ENCODE measurements at regions not wholly inside any gene's neighbourhood (a gene's known extent, or its start where the extent isn't known, plus 50 kb on each side); places are given as distances from the start of the nearest gene placed in this dataset.
"Not testable (repeated sequence)": the region's sequence is repeated elsewhere in the genome, so short reads cannot be mapped to it uniquely, and the experiment has no call there.

DNA sequence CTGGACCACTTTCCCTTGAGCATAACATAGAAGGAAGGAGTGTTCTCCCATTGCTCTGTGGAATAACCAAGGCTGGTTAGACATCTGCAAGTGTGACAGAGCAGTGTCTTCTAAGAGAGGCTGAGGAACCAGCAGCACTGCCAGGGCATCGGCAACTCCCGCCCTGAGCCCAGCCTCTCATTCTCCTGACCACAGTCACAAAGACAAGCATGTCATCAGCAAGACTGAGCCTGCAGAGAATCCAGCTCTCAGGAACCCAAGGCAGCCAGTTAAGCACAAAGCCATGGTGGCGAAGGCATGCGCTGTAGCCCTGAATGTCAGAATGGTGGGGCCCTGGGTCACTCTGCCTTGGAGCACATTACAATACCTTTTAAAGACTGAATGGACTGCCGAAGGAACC, 253.9 kb downstream of the AGTPBP1 start:
- H3K36me3 Mint-ChIP-seq (ENCODE audit: low read depth) = no peaks in the 10 kb centered on the region
- ATAC-seq (no peak), DNase-seq (no peak)
- no peaks in the 10 kb centered on the region for H3K9me3 Mint-ChIP-seq
- H3K27ac Mint-ChIP-seq = no peak overlapping the region
- H3K27me3 Mint-ChIP-seq = peaks cover 5% of the 10 kb centered on the region
- no peaks in the 10 kb centered on the region for H3K4me1 Mint-ChIP-seq (ENCODE audit: low read depth)
- no peak overlapping the region for H3K4me3 Mint-ChIP-seq
- TF ChIP-seq, protein P1, sequence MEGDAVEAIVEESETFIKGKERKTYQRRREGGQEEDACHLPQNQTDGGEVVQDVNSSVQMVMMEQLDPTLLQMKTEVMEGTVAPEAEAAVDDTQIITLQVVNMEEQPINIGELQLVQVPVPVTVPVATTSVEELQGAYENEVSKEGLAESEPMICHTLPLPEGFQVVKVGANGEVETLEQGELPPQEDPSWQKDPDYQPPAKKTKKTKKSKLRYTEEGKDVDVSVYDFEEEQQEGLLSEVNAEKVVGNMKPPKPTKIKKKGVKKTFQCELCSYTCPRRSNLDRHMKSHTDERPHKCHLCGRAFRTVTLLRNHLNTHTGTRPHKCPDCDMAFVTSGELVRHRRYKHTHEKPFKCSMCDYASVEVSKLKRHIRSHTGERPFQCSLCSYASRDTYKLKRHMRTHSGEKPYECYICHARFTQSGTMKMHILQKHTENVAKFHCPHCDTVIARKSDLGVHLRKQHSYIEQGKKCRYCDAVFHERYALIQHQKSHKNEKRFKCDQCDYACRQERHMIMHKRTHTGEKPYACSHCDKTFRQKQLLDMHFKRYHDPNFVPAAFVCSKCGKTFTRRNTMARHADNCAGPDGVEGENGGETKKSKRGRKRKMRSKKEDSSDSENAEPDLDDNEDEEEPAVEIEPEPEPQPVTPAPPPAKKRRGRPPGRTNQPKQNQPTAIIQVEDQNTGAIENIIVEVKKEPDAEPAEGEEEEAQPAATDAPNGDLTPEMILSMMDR (IDR thresholded peaks at IDR 0.05) = no peak
- intact Hi-C loops (cut with micrococcal nuclease) = no loop called here
- ChIA-PET POLR2A (no interaction called here), CTCF (no interaction called here)

DNA sequence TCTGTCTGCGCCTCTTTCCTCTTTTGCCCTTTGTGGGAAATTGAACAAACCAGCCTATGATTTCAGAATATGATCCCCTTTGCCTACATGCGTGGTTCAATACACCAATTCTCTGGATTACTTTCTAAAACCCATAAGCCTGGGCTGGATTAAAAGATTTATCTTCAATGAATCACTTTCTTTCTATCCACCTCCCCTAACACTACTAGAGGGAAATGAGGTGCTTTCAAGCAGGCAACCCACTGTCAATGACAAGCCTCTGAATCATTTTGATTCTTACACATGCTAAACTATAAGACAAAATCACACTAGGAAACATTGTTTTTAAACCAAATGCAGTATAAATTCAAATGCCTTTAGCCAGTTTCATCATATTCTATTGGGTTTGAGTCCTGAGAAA, 257.5 kb downstream of the AGTPBP1 start:
- H3K9me3 Mint-ChIP-seq = no peaks in the 10 kb centered on the region
- no peaks in the 10 kb centered on the region for H3K4me1 Mint-ChIP-seq (ENCODE audit: low read depth)
- H3K27ac Mint-ChIP-seq = no peak overlapping the region
- TF ChIP-seq, protein P1 (IDR thresholded peaks at IDR 0.05) = no peak
- H3K4me3 Mint-ChIP-seq = no peak overlapping the region
- ATAC-seq (no peak), DNase-seq (no peak)
- CTCF ChIA-PET = no interaction called here
- no peaks in the 10 kb centered on the region for H3K36me3 Mint-ChIP-seq (ENCODE audit: low read depth)
- H3K27me3 Mint-ChIP-seq = peaks cover 16% of the 10 kb centered on the region
- intact Hi-C loops (cut with micrococcal nuclease) = no loop called here
- POLR2A ChIA-PET = no interaction called here

DNA sequence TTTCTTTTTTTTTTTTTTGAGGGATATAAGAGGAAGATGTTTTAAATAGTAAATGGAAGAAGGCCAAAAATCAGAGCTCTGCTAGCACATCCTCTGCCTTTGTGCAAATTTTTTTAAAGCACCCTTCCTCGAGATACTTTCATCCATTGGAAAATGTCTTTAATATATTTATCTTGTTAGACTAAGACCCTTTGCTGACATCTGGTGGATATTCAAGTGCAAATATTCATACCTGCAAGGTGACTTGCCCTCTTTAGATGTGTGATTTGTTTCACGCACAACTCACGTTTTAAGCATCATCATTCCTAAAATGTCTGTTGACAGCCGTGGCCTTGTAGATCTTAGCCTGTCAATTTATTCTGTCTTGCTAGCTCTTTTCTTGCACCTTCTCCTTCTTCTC, 258.5 kb downstream of the AGTPBP1 start:
- ATAC-seq (no peak), DNase-seq (no peak)
- Mint-ChIP-seq H3K36me3 (ENCODE audit: low read depth) (no peaks in the 10 kb centered on the region), H3K27me3 (peaks cover 16% of the 10 kb centered on the region), H3K4me1 (ENCODE audit: low read depth) (no peaks in the 10 kb centered on the region), H3K4me3 (no peak overlapping the region), H3K27ac (no peak overlapping the region), H3K9me3 (no peaks in the 10 kb centered on the region)
- TF ChIP-seq, protein P1 (IDR thresholded peaks at IDR 0.05) = no peak
- POLR2A ChIA-PET = no interaction called here
- intact Hi-C loops (cut with micrococcal nuclease) = no loop called here
- CTCF ChIA-PET = no interaction called here

DNA sequence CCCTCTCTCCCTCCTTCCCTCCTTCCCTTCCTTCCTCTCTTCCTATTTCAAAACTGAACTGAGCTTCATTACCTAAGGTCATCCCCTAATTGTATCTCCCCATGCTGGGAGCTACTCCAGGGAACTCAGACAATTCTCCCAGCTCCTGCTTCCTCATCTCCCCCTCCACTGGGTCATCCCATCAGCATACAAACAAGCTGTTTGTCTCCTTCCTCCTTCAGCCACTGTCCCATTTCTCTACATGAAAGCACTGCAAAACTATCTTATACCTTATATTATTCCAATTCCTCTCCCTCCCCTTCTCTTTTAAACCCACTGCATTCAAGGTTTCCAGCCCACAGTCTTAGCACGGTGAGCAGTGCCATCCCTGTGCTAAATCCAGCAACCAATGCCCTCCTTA, 262.4 kb downstream of the AGTPBP1 start:
- no peaks in the 10 kb centered on the region for H3K36me3 Mint-ChIP-seq (ENCODE audit: low read depth)
- DNase-seq = no peak
- CTCF ChIA-PET = no interaction called here
- H3K9me3 Mint-ChIP-seq = no peaks in the 10 kb centered on the region
- H3K4me1 Mint-ChIP-seq (ENCODE audit: low read depth) = no peaks in the 10 kb centered on the region
- POLR2A ChIA-PET = no interaction called here
- H3K27ac Mint-ChIP-seq = no peak overlapping the region
- no peak overlapping the region for H3K4me3 Mint-ChIP-seq
- ATAC-seq = no peak
- peaks cover 17% of the 10 kb centered on the region for H3K27me3 Mint-ChIP-seq
- intact Hi-C loops (cut with micrococcal nuclease) = no loop called here
- TF ChIP-seq, protein P1 (IDR thresholded peaks at IDR 0.05) = no peak

DNA sequence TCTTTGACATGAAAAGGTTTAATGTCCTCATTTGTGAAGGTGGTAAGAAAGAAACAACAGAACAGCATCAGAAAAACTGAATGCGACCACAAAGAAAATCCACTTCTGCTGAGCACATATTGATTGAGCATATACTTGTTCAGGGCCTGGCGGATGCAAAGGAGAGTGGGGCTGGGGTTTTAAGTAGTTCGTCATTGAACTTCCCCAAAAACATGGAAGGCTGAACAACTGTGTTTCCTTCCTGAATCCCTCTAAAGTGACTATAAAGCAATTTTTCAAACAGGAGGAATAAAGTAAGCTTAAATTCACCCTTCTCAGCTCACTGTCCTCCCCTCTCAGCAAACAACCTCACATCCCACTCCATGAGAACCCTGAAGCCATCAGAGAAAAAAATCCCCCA, 262.9 kb downstream of the AGTPBP1 start:
- H3K36me3 Mint-ChIP-seq (ENCODE audit: low read depth) = no peaks in the 10 kb centered on the region
- ATAC-seq (no peak), DNase-seq (no peak)
- no peak overlapping the region for H3K27ac Mint-ChIP-seq
- POLR2A ChIA-PET = no interaction called here
- H3K4me1 Mint-ChIP-seq (ENCODE audit: low read depth) = no peaks in the 10 kb centered on the region
- intact Hi-C loops (cut with micrococcal nuclease) = no loop called here
- no peak overlapping the region for H3K4me3 Mint-ChIP-seq
- peaks cover 15% of the 10 kb centered on the region for H3K27me3 Mint-ChIP-seq
- no peaks in the 10 kb centered on the region for H3K9me3 Mint-ChIP-seq
- CTCF ChIA-PET = no interaction called here
- TF ChIP-seq, protein P1 (IDR thresholded peaks at IDR 0.05) = no peak

DNA sequence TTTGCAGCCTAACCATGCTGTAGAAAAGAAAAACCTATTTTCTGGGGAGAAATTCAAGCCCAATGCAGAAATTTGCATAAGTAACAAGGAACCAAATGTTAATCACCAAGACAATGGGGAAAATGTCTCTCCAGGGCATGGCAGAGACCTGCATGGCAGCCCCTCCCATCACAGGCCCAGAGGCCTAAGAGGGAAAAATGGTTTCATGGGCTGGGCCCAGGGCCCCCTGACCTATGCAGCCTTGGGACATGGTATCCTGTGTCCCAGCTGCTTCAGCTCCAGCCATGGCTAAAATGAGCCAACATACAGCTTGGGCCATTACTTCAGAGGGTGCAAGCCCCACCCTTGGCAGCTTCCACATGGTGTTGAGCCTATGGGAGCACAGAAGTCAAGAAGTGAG, 266.9 kb downstream of the AGTPBP1 start:
- H3K4me1 Mint-ChIP-seq (ENCODE audit: low read depth); intact Hi-C loops (cut with micrococcal nuclease); H3K27ac Mint-ChIP-seq; H3K9me3 Mint-ChIP-seq; DNase-seq; CTCF ChIA-PET; H3K4me3 Mint-ChIP-seq; H3K36me3 Mint-ChIP-seq (ENCODE audit: low read depth); POLR2A ChIA-PET; ATAC-seq: not testable (repeated sequence)
- H3K27me3 Mint-ChIP-seq = peaks cover 11% of the 10 kb centered on the region
